Panc1 (cell line): ENCODE measurements at regions not wholly inside any gene's neighbourhood (a gene's known extent, or its start where the extent isn't known, plus 50 kb on each side); places are given as distances from the start of the nearest gene placed in this dataset.

ENCODE experiments used
- ATAC-seq: fragments of 200-7000 bp; cut with Tn5 transposase; 2 replicates; pipeline ENCODE4 v1.9.1; 2020; ENCODE audit warnings: mild to moderate bottlenecking, moderate library complexity
- BruUV-seq: library from RNA; stranded (reverse); fragments of 400-500 nt; replicated peaks from 2 replicates; lab custom pipeline; 2021; lab: Mats Ljungman, UMichigan
- CTCF ChIA-PET: fragments of 300-600 bp; sonication (Branson Sonifier 250); formaldehyde crosslinking; loops from one replicate; lab custom pipeline; 2022; ENCODE audit warnings: antibody characterized with exemption; lab: Charles Lee
- POLR2A ChIA-PET: fragments of 300-600 bp; sonication (Branson Sonifier 250); formaldehyde crosslinking; loops from one replicate; lab custom pipeline; 2022; ENCODE audit warnings: antibody characterized with exemption; lab: Charles Lee
- DNase-seq: peaks from one replicate; pipeline ENCODE4 v3.0.0-alpha.2; 2010; ENCODE audit warnings: low read depth, low spot score
- H3K27ac ChIP-seq: 2 replicates; pipeline ENCODE4 v1.5.1; 2011; ENCODE audit warnings: mild to moderate bottlenecking, low read length, inconsistent platforms
- H3K27me3 ChIP-seq: fragments of 200-500 bp; sonication (Bioruptor generic); 2 replicates; pipeline ENCODE4 v1.6.0; 2014; ENCODE audit warnings: low read length, inconsistent platforms; ENCODE audit not compliant: control insufficient read depth, insufficient read depth
- H3K36me3 ChIP-seq: fragments of 200-500 bp; sonication (Bioruptor generic); 2 replicates; pipeline ENCODE4 v1.5.1; 2014; ENCODE audit warnings: inconsistent platforms, mild to moderate bottlenecking, low read length, moderate library complexity; ENCODE audit not compliant: control insufficient read depth, insufficient read depth
- H3K4me1 ChIP-seq: 2 replicates; pipeline ENCODE4 v1.5.1; 2011; ENCODE audit warnings: inconsistent platforms, mild to moderate bottlenecking, low read length, moderate library complexity; ENCODE audit not compliant: control insufficient read depth, insufficient read depth
- H3K4me3 ChIP-seq, 2 experiments: 2 replicates each; pipeline ENCODE4 v1.5.1; 2011 to 2012; ENCODE audit warnings: low read depth in 2 of 2, low read length in 2 of 2, mild to moderate bottlenecking in 2 of 2, inconsistent platforms in 1 of 2, moderate library complexity in 1 of 2
- H3K9me3 ChIP-seq: fragments of 200-500 bp; sonication (Bioruptor generic); 2 replicates; pipeline ENCODE4 v1.5.1; 2014; ENCODE audit warnings: low read depth, mild to moderate bottlenecking, inconsistent platforms, low read length, moderate library complexity; ENCODE audit not compliant: control insufficient read depth, insufficient read depth
- CTCF ChIP-seq: fragments of 450-650 bp; IDR thresholded peaks from 2 replicates; pipeline ENCODE4 v1.5.1; 2017; ENCODE audit warnings: mild to moderate bottlenecking
- POLR2AphosphoS5 ChIP-seq: IDR thresholded peaks from 2 replicates; pipeline ENCODE4 v1.6.1; 2012; ENCODE audit warnings: mild to moderate bottlenecking, low read depth, low read length, moderate library complexity
- REST ChIP-seq, 2 experiments: IDR thresholded peaks; 2 replicates each; pipeline ENCODE4 v1.6.1; 2011 to 2012; ENCODE audit warnings: low read depth in 2 of 2, control low read depth in 1 of 2, low read length in 1 of 2, mild to moderate bottlenecking in 1 of 2, moderate library complexity in 1 of 2; ENCODE audit not compliant: insufficient read depth in 1 of 2
- SIN3A ChIP-seq: IDR thresholded peaks from 2 replicates; pipeline ENCODE4 v1.6.1; 2012; ENCODE audit warnings: low read depth, mild to moderate bottlenecking, low read length, moderate library complexity, borderline replicate concordance; ENCODE audit not compliant: insufficient read depth
- TCF7L2 ChIP-seq: IDR thresholded peaks from 2 replicates; pipeline ENCODE4 v1.6.1; 2011; ENCODE audit warnings: mild to moderate bottlenecking, low read depth, low read length, inconsistent platforms
- in situ Hi-C: cut with HindIII; loops from 2 replicates; pipeline ENCODE4 v1.10.0; 2016; ENCODE audit warnings: low sequenced_read_pairs, low pct_unique_long_range_greater_than_20kb
- intact Hi-C: fragments of 100-400 bp; cut with micrococcal nuclease; formaldehyde crosslinking; loops from one replicate; pipeline ENCODE4 v1.10.0; 2022; ENCODE audit not compliant: unreplicated experiment

GRCh38 chr10:9416331-9416730 is 1361.8 kb downstream of the GATA3 start:
- Histone ChIP-seq H3K9me3 (no peaks in the 10 kb centered on the region), H3K27ac (no peak overlapping the region), H3K4me1 (no peaks in the 10 kb centered on the region), H3K4me3 (no peak overlapping the region), H3K36me3 (no peaks in the 10 kb centered on the region), H3K27me3 (no peaks in the 10 kb centered on the region)
- DNase-seq, result no peak
- BruUV-seq, result no TSS peak
- ChIA-PET CTCF (no interaction called here), POLR2A (no interaction called here)
- ATAC-seq, result no peak
- TF ChIP-seq SIN3A, result no peak
- no peak for TF ChIP-seq REST (IDR thresholded peaks at IDR 0.05; ENCODE audit: insufficient read depth in 1 of 2, low read depth in 2 of 2, low read length in 1 of 2)
- TF ChIP-seq POLR2AphosphoS5, result no peak
- no peak for TF ChIP-seq TCF7L2
- no peak for TF ChIP-seq CTCF
- intact Hi-C loops, result no loop called here
- in situ Hi-C loops, result no loop called here

GRCh38 chr10:9419757-9420156 is 1365.3 kb downstream of the GATA3 start:
- Histone ChIP-seq H3K36me3 (no peaks in the 10 kb centered on the region), H3K4me1 (no peaks in the 10 kb centered on the region), H3K4me3 (no peak overlapping the region), H3K9me3 (no peaks in the 10 kb centered on the region), H3K27ac (no peak overlapping the region), H3K27me3 (no peaks in the 10 kb centered on the region)
- DNase-seq, result no peak
- ATAC-seq, result no peak
- POLR2A ChIA-PET, result no interaction called here
- intact Hi-C loops, result no loop called here
- TF ChIP-seq REST (IDR thresholded peaks at IDR 0.05; ENCODE audit: insufficient read depth in 1 of 2, low read depth in 2 of 2, low read length in 1 of 2) (no peak), CTCF (no peak), TCF7L2 (no peak), POLR2AphosphoS5 (no peak), SIN3A (no peak)
- no TSS peak for BruUV-seq
- CTCF ChIA-PET, result no interaction called here
- in situ Hi-C loops, result no loop called here
